Dermis microvascular lymphatic vessel endothelial cell (primary cell): ENCODE measurements at regions not wholly inside any gene's neighbourhood (a gene's known extent, or its start where the extent isn't known, plus 50 kb on each side); places are given as distances from the start of the nearest gene placed in this dataset.

Source experiments
- DNase-seq, 2 donors: peaks; one replicate each; pipeline versions ENCODE4 v3.0.0 to v3.0.0-alpha.2; 2010; ENCODE audit warnings: low read depth in 2 of 2

DNA sequence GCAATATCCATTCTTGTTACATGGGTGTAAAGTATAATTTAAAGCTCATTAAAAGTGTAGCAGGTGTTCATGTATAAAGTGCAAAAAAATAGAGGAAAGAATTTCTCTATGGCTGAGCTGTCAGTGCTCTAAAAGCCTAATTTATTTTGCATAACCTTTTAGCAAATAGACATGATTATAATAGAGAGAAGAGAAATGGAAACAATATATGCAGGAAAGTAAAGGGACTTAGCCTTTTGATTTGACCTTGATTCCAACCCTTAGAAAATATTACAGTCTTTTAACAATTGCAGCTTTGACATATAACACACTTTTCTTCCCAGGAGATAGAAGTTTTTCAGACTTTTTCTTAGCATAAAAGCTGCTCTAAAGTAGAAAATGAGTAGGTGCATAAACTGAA lies 978.3 kb downstream of the PCDH18 start:
- no peak for DNase-seq

DNA sequence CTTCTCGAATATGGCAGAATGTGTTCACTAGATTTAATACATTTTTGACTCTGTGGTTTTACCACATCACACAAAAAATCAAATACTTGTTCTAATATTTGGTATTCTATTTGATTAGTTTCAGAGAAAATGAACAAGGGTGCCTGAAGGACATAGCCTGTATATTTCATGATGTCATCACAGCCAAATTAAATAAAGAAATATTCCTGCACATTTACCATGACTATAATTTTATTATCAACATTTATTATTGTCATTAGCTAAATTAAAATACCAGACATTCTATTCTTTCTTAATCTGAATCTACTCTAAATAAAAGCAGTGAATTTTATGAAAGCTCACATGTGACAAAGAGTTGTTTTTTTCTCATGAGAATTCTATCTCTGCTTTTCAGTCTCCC lies 980.5 kb downstream of the PCDH18 start:
- DNase-seq = no peak

DNA sequence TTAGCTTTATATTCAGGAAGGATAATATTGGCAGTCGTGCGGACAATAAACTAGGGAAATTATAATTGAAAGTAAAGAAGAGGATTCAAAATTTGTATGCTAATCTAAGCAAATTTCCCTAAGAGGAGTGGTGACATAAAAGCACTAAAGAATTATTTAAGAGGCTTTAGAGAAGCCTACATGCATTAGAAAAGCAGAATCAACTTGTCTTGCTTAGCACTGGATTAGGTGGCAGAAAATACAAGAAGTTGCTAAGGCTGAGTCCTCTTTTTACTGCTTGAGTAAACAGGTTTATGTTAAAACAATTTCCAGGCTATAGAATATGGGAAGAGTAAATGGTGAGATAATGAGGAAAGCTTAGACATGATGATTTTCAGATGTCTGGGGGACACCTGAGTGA lies 991.5 kb downstream of the PCDH18 start:
- no peak for DNase-seq

GRCh38 chr4:136528131-136528530 lies 1004.2 kb downstream of the PCDH18 start:
- DNase-seq = no peak

GRCh38 chr4:136526517-136526916 lies 1005.8 kb downstream of the PCDH18 start:
- peak in 1 of 2 donors; percentile 18 for DNase-seq

DNA sequence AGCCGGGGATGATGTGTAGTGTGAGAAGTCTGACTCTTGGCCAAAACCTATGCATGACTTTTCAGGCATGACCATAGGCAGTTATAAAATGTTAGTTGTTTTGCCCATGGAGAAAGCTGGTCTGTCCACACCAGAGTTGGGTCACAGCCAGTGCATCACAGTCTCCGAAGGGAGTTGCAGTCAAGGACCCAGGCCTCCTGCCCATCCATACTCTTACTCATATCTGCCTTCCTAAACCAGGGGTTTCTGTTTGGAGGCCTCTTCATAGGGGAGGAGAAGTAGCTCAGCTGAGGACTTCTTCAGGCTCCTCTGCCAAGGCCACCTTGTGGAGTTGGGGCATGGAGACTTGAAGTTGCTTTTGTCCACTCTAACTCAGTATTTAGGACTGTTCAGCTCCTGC lies 1008.3 kb downstream of the PCDH18 start:
- no peak for DNase-seq

- no peak for DNase-seq
Observed at GRCh38 chr4:136516371-136516770, 1015.9 kb downstream of the PCDH18 start.

DNA sequence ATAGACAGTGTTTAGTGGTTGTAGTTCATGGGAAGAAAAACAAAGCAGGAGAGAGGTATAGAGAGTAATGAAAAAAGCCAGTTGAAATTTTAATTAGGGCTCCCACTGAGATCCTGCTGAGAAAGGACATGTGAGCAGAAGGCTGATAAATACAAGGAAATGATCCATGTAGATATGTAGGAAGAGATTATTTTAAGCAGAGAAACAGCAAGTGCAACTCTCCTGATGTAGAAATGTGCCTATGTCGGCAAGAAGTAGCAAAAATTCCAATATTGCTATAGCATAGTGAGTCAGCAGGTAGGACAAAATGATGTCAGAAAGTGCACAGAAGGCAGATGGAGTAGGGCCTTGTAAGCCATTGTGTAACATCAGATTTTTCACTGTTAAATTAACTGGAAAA lies 1027.3 kb downstream of the PCDH18 start:
- DNase-seq = no peak

DNA sequence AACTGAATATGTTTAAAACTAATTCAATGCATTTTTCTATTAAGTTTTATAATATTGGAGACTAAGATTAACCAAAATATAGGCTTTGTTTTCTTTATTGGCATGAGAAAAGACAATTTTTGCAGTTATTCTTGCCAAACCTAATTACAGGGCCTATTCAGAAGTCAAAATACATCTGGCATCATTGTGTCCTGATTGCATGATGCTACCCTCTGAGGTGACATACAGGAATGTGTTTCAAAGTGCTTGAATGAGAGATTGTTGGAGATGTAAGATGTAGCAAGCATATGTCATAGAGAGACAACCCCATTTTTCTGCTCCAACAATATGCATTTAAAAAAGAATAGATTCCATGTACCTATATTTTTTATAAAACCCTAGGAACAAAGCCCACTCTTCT lies 1036.4 kb downstream of the PCDH18 start:
- DNase-seq = no peak

DNA sequence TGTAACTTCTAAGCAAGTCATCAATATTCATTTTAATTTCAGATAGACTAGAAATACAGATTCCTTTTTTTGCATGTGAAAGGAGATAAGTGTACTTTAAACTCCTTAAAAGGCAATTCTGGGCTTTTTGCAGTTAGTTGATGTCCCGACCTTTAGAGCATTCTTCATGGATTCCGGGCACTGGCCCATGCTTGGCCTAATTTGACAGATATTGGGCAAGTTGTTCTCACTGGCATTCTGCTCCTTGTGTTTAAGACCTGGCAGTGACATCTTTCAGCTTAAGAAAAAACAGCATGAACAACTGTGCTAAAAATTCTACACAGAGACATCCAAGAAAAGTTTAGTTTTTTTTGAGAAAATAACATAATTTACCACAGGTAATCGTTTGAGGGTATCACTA lies 1037.2 kb downstream of the PCDH18 start:
- DNase-seq = no peak

GRCh38 chr4:136489101-136489500 lies 1043.2 kb downstream of the PCDH18 start:
- no peak for DNase-seq

GRCh38 chr4:136484996-136485395 lies 1047.3 kb downstream of the PCDH18 start:
- peak in 1 of 2 donors; percentile 35 for DNase-seq

DNA sequence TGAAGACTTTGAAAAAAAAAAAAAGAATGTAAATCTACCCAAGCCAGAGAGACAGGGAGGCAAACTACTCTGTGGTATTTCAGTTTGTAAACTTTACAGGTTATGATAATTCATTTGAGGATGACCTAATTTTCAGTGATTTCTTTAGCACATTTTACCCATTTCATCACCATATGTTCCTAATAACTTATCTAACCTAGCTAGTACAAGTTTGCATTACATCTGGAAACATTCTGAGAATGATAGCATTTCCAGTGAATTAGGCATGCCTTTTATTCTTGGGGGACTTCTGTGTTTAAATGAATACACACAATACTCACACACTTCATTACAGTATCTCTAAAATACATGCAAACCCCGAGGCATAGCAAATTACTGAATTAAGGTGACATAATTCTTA lies 1055.5 kb downstream of the PCDH18 start:
- no peak for DNase-seq

DNA sequence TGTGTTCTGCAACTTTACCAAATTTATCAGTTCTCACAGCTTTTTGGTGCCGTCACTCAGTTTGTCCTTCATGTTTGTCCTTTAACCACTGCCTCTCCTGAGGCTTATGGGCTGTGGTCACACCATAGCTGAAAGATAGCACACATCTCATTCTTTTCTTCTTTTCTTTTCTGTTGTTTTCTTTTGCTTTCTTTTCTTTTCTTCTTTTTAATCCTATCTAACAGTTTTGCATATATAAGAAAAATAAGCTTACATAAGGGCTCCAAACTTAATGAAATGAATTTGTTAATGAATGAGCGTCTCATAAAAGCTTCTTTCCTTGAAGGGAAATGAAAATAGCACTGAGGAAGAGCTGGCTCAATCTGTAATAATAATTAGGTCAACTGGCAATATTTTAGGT lies 1061.2 kb downstream of the PCDH18 start:
- no peak for DNase-seq

DNA sequence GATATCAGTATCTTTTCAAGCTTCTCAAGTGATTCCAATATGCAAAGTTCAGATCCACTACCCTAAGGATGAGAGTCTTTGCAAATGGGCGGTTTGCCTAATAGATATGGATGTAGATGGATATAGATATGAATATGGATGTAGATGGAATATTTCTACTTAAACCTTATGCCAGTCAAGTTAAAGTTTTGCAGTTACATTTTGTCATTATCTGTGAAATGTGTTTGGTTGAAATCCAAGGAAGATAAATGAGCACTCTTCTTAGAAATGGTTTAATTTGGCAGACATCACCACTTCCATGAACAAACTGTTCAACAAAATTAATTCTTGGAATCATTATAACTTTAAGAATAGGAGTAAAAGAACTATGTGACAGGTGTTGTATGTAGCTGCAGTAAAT lies 1066.6 kb downstream of the PCDH18 start:
- DNase-seq = no peak

DNA sequence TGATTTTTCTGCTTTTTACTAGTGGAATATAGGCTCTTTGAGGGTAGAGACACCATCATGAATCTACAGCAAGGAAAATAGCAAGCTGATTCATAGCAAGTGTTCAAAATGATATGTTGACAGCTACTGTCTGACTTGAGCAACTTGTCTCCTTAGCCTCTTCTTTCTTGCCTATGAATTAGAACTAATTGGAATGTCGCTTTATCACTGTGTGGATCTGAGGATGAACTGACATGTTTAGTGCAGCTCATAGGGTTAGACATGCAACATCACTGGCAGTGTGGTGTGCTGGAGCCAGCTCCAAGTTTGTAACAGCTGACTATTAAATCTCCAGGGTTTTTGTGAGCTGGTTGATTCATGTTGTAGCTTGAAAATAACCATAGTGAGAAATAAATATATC lies 1068.4 kb downstream of the PCDH18 start:
- no peak for DNase-seq

GRCh38 chr4:136461533-136461932 lies 1070.8 kb downstream of the PCDH18 start:
- DNase-seq = no peak

GRCh38 chr4:136458326-136458725 lies 1074.0 kb downstream of the PCDH18 start:
- no peak for DNase-seq

- no peak for DNase-seq
Observed at GRCh38 chr4:136457577-136457976, 1074.7 kb downstream of the PCDH18 start.

- no peak for DNase-seq
Observed at GRCh38 chr4:136457004-136457403, 1075.3 kb downstream of the PCDH18 start.

DNA sequence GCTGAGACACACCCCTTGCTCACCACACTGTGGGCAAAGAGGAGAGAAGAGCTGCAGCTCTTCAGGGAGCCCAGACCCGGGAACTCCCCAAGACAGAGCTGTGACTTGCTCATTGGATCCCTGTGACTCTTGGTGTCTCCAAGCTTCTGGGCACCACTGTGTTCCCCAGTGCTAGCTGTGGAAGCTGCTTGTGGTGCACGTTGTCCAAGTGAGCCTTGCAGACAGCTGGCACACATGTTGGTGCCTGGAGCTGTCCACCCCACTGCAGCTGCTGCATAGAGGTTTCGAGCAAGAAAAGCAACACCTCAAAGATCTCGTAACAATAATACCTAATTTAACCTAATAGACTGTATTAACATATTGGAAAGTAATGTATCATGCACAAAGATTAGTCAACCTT lies 1089.3 kb downstream of the PCDH18 start:
- DNase-seq = no peak

- no peak for DNase-seq
Observed at GRCh38 chr4:136442447-136442846, 1089.8 kb downstream of the PCDH18 start.

DNA sequence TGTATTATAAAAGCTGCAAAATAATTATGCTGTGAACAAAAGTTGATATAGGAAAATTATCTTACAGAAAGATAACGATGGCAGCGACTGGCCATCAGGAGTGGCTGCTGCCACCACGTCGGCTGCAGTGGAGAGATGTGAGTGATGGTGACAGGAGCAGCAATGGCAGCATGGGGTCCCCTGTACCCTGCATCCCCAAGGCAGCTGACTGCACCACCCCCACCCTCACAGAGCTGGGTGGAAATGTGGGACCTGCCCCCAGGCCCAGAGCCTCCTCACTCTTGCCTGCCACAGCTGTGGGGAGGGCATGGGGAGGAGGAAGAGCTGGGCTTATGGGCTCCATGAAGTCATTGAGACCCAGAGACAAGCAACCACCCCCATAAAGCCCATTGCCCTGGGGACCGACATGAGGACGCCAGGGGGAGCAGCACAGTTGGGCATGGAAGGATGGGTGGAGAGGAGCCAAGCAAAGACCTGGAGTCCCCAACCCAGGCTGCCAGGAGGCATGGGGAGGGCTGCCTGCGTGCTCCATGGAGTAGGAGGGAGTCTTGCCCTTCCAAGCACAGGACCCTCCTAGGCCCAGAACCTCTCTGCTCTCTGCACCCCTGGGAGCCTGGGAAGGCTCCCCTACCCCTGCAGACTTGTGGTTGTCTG lies 1090.5 kb downstream of the PCDH18 start:
- DNase-seq = no peak

DNA sequence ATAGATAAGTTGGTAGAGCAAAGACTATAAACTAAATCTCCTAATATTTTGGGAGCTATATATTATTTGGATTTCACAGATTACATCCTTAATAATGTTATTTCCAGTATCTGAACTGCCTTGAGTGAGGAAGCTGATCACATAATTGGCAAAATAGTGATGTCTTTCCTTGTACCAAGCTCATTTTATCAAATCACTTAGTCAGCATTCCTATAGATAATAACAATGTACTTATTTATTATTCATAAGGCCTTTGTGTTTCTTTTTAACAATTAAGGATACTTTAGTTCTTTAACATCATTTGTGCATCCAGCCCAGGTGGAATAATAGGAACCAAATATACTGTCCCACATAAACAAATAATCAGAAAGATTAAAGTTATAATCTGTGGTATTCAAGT lies 1093.6 kb downstream of the PCDH18 start:
- no peak for DNase-seq
